ENCODE measurements at regions not wholly inside any gene's neighbourhood (a gene's known extent, or its start where the extent isn't known, plus 50 kb on each side); places are given as distances from the start of the nearest gene placed in this dataset.

- Mint-ChIP-seq H3K36me3 (ENCODE audit: low read depth, unreplicated experiment) (no peaks in the 10 kb centered on the region), H3K27me3 (ENCODE audit: unreplicated experiment) (no peaks in the 10 kb centered on the region), H3K27ac (ENCODE audit: unreplicated experiment) (no peak overlapping the region), H3K4me3 (ENCODE audit: unreplicated experiment) (no peak overlapping the region), H3K4me1 (ENCODE audit: unreplicated experiment) (peaks cover 3% of the 10 kb centered on the region), H3K9me3 (ENCODE audit: unreplicated experiment) (no peaks in the 10 kb centered on the region)
- DNase-seq (ENCODE audit: low spot score) = no peak
- no peak for TF ChIP-seq CTCF (IDR thresholded peaks at IDR 0.05; ENCODE audit: unreplicated experiment)
Observed at GRCh38 chr12:113645183-113645582, 173.5 kb upstream of the LHX5 start.

GRCh38 chr12:113643177-113643974 lies 171.7 kb upstream of the LHX5 start:
- TF ChIP-seq CTCF (IDR thresholded peaks at IDR 0.05; ENCODE audit: unreplicated experiment) = no peak
- H3K4me1 Mint-ChIP-seq (ENCODE audit: unreplicated experiment) = peaks cover 3% of the 10 kb centered on the region
- no peaks in the 10 kb centered on the region for H3K9me3 Mint-ChIP-seq (ENCODE audit: unreplicated experiment)
- H3K27ac Mint-ChIP-seq (ENCODE audit: unreplicated experiment) = no peak overlapping the region
- H3K4me3 Mint-ChIP-seq (ENCODE audit: unreplicated experiment) = no peak overlapping the region
- H3K27me3 Mint-ChIP-seq (ENCODE audit: unreplicated experiment) = peaks cover 9% of the 10 kb centered on the region
- peaks cover 9% of the 10 kb centered on the region for H3K36me3 Mint-ChIP-seq (ENCODE audit: low read depth, unreplicated experiment)
- no peak for DNase-seq (ENCODE audit: low spot score)

GRCh38 chr12:113642672-113643071 lies 171.0 kb upstream of the LHX5 start:
- Mint-ChIP-seq H3K4me1 (ENCODE audit: unreplicated experiment) (no peaks in the 10 kb centered on the region), H3K4me3 (ENCODE audit: unreplicated experiment) (no peak overlapping the region), H3K27me3 (ENCODE audit: unreplicated experiment) (peaks cover 10% of the 10 kb centered on the region), H3K27ac (ENCODE audit: unreplicated experiment) (no peak overlapping the region), H3K9me3 (ENCODE audit: unreplicated experiment) (no peaks in the 10 kb centered on the region), H3K36me3 (ENCODE audit: low read depth, unreplicated experiment) (peaks cover 9% of the 10 kb centered on the region)
- DNase-seq (ENCODE audit: low spot score) = no peak
- no peak for TF ChIP-seq CTCF (IDR thresholded peaks at IDR 0.05; ENCODE audit: unreplicated experiment)

- Mint-ChIP-seq H3K4me1 (ENCODE audit: unreplicated experiment) (no peaks in the 10 kb centered on the region), H3K36me3 (ENCODE audit: low read depth, unreplicated experiment) (peaks cover 9% of the 10 kb centered on the region), H3K27me3 (ENCODE audit: unreplicated experiment) (peaks cover 10% of the 10 kb centered on the region), H3K9me3 (ENCODE audit: unreplicated experiment) (no peaks in the 10 kb centered on the region), H3K27ac (ENCODE audit: unreplicated experiment) (no peak overlapping the region), H3K4me3 (ENCODE audit: unreplicated experiment) (no peak overlapping the region)
- TF ChIP-seq CTCF (IDR thresholded peaks at IDR 0.05; ENCODE audit: unreplicated experiment) = no peak
- DNase-seq (ENCODE audit: low spot score) = no peak
Observed at GRCh38 chr12:113642216-113642615, 170.5 kb upstream of the LHX5 start.

- Mint-ChIP-seq H3K4me3 (ENCODE audit: unreplicated experiment) (no peak overlapping the region), H3K9me3 (ENCODE audit: unreplicated experiment) (no peaks in the 10 kb centered on the region), H3K27me3 (ENCODE audit: unreplicated experiment) (peaks cover 10% of the 10 kb centered on the region)
Observed at GRCh38 chr12:113641426-113642030, 169.9 kb upstream of the LHX5 start.

More at GRCh38 chr12:113641426-113642030, 169.9 kb upstream of the LHX5 start:
- Mint-ChIP-seq H3K27ac (ENCODE audit: unreplicated experiment) (no peak overlapping the region), H3K4me1 (ENCODE audit: unreplicated experiment) (no peaks in the 10 kb centered on the region), H3K36me3 (ENCODE audit: low read depth, unreplicated experiment) (peaks cover 9% of the 10 kb centered on the region)
- DNase-seq (ENCODE audit: low spot score) = no peak
- TF ChIP-seq CTCF (IDR thresholded peaks at IDR 0.05; ENCODE audit: unreplicated experiment) = no peak
